Activated T-cell treated with anti-CD3 and anti-CD28 coated beads for 48 hours (primary cell): ENCODE measurements at regions not wholly inside any gene's neighbourhood (a gene's known extent, or its start where the extent isn't known, plus 50 kb on each side); places are given as distances from the start of the nearest gene placed in this dataset.
"Not testable (repeated sequence)": the region's sequence is repeated elsewhere in the genome, so short reads cannot be mapped to it uniquely, and the experiment has no call there.

Source experiments
- DNase-seq: peaks from one replicate; pipeline ENCODE4 v3.0.0-alpha.2; 2020; ENCODE audit warnings: low read depth

- DNase-seq = no peak
These were observed 1342.2 kb downstream of the PLA2G4A start for GRCh38 chr1:188170935-188171334.

- not testable (repeated sequence) for DNase-seq
These were observed 1353.3 kb downstream of the PLA2G4A start for GRCh38 chr1:188182063-188182462.

GRCh38 chr1:188188317-188188716, 1359.6 kb downstream of the PLA2G4A start:
- no peak for DNase-seq

- no peak for DNase-seq
These were observed 1366.2 kb downstream of the PLA2G4A start for GRCh38 chr1:188194916-188195315.

GRCh38 chr1:188218289-188218688, 1389.5 kb downstream of the PLA2G4A start:
- DNase-seq = no peak

- no peak for DNase-seq
These were observed 1391.3 kb downstream of the PLA2G4A start for GRCh38 chr1:188220051-188220450.

- no peak for DNase-seq
These were observed 1395.5 kb downstream of the PLA2G4A start for GRCh38 chr1:188224263-188224662.

- no peak for DNase-seq
These were observed 1397.2 kb downstream of the PLA2G4A start for GRCh38 chr1:188225975-188226374.

GRCh38 chr1:188228623-188229022, 1399.9 kb downstream of the PLA2G4A start:
- DNase-seq = no peak

- no peak for DNase-seq
These were observed 1409.0 kb downstream of the PLA2G4A start for GRCh38 chr1:188237573-188238348.

- DNase-seq = no peak
These were observed 1412.1 kb downstream of the PLA2G4A start for GRCh38 chr1:188240772-188241406.

- no peak for DNase-seq
These were observed 1412.9 kb downstream of the PLA2G4A start for GRCh38 chr1:188241629-188242028.

GRCh38 chr1:188243456-188243855, 1414.7 kb downstream of the PLA2G4A start:
- no peak for DNase-seq

GRCh38 chr1:188244681-188245080, 1415.9 kb downstream of the PLA2G4A start:
- no peak for DNase-seq

GRCh38 chr1:188247255-188247654, 1418.5 kb downstream of the PLA2G4A start:
- no peak for DNase-seq

GRCh38 chr1:188249811-188250210, 1421.1 kb downstream of the PLA2G4A start:
- no peak for DNase-seq

- no peak for DNase-seq
These were observed 1422.3 kb downstream of the PLA2G4A start for GRCh38 chr1:188251036-188251435.

GRCh38 chr1:188261849-188262248, 1433.1 kb downstream of the PLA2G4A start:
- DNase-seq = no peak

- DNase-seq = no peak
These were observed 1441.2 kb downstream of the PLA2G4A start for GRCh38 chr1:188269956-188270355.

GRCh38 chr1:188270497-188270896, 1441.7 kb downstream of the PLA2G4A start:
- DNase-seq = no peak

- DNase-seq = no peak
These were observed 1449.0 kb downstream of the PLA2G4A start for GRCh38 chr1:188277771-188278170.

GRCh38 chr1:188281921-188282320, 1453.2 kb downstream of the PLA2G4A start:
- DNase-seq = no peak

- DNase-seq = no peak
These were observed 1466.4 kb downstream of the PLA2G4A start for GRCh38 chr1:188295157-188295556.

- no peak for DNase-seq
These were observed 1474.0 kb downstream of the PLA2G4A start for GRCh38 chr1:188302746-188303145.
